ENCODE measurements at regions not wholly inside any gene's neighbourhood (a gene's known extent, or its start where the extent isn't known, plus 50 kb on each side); places are given as distances from the start of the nearest gene placed in this dataset.
A peak's percentile ranks its signal among the peaks of the same experiment; 100 is the strongest.

GRCh38 chr3:65096110-65096745, 408.4 kb upstream of the ADAMTS9 start:
- Histone ChIP-seq H3K4me3 (ENCODE audit: low read depth in 2 of 2, low read length in 1 of 2) (no peak overlapping the region), H3K27ac (ENCODE audit: low read depth in 2 of 2, low read length in 1 of 2) (no peak overlapping the region; a peak in 1 of 4 replicates), H3K9me2 (no peaks in the 10 kb centered on the region), H4K20me1 (ENCODE audit: insufficient read depth) (no peaks in the 10 kb centered on the region), H2AFZ (ENCODE audit: low read depth) (no peak overlapping the region), H3K79me2 (ENCODE audit: insufficient read depth) (no peaks in the 10 kb centered on the region), H3F3A (replicated peaks; ENCODE audit: insufficient read depth) (no peaks in the 10 kb centered on the region), H3K36me3 (replicated peaks in 1 of 2; ENCODE audit: control insufficient read depth in 1 of 2, insufficient read depth in 2 of 2, low read length in 1 of 2) (no peaks in the 10 kb centered on the region), H3K4me1 (ENCODE audit: control insufficient read depth in 1 of 2, insufficient read depth in 2 of 2, low read depth in 1 of 2, low read length in 1 of 2) (peaks cover 0 to 25% of the 10 kb centered on the region in 2 experiments; a peak in 2 of 4 replicates), H3K4me2 (no peak overlapping the region), H3K27me3 (ENCODE audit: insufficient read depth) (no peaks in the 10 kb centered on the region), H3K9ac (no peak overlapping the region), H3K9me3 (no peaks in the 10 kb centered on the region)
- CTCF ChIA-PET, result interaction anchor here (1.3 to 1.5 kb wide), 2 partner anchors 12 to 74 kb away, joined by 4 read pairs; no protein-coding TSS in a partner anchor
- POLR2A ChIA-PET, result no interaction called here
- 79% methylated on average over 4 of the region's 4 CpGs for WGBS (ENCODE audit: low lambda C conversion rate)
- TF ChIP-seq MXI1 (IDR thresholded peaks at IDR 0.05; ENCODE audit: low read depth, low read length) (no peak), SMC3 (IDR thresholded peaks at IDR 0.05; ENCODE audit: low read depth, low read length) (no peak), GABPA (IDR thresholded peaks at IDR 0.05; ENCODE audit: low read depth) (no peak), PBX3 (IDR thresholded peaks at IDR 0.05) (no peak), FOXM1 (IDR thresholded peaks at IDR 0.05; ENCODE audit: low read depth) (no peak), NFIC (IDR thresholded peaks at IDR 0.05; ENCODE audit: borderline replicate concordance) (no peak), TEAD4 (IDR thresholded peaks at IDR 0.05; ENCODE audit: borderline replicate concordance, insufficient read depth) (no peak), RFX5 (IDR thresholded peaks at IDR 0.05; ENCODE audit: low read length) (no peak), YY1 (IDR thresholded peaks at IDR 0.05; ENCODE audit: low read depth) (no peak), MAX (IDR thresholded peaks at IDR 0.05; ENCODE audit: low read depth) (no peak), JUND (IDR thresholded peaks at IDR 0.05) (no peak)
- no peak for DNase-seq

DNA sequence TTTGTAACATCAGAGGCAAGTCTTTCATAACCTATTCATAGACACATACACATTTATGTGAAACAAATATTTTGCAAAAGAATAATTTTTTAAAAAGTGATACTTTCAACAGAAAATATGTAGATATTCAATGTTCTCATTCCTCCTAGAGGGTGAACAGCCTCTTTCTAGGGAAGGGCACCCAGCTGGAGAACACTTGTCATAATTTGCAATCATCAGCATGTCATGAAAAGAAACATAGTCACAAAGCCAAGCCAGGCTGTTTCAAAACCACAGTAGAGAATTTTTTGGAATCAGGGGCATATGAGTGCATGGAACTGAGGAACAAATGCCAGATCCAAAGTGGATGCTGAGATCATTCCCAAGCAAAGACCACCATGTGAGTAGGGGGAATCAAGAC, 406.9 kb upstream of the ADAMTS9 start:
- no peak overlapping the region for H3K9ac ChIP-seq
- H3K27ac ChIP-seq (ENCODE audit: low read depth in 2 of 2, low read length in 1 of 2), result peak overlapping the region in 1 of 2 experiments; percentile 93; a peak in 2 of 4 replicates
- TF ChIP-seq TCF12 (IDR thresholded peaks at IDR 0.05), result peak; percentile 8; the same call in 1 of the 2 replicates
- TF ChIP-seq NRF1 (IDR thresholded peaks at IDR 0.05; ENCODE audit: low read depth, low read length), result no peak
- H3K4me1 ChIP-seq (ENCODE audit: control insufficient read depth in 1 of 2, insufficient read depth in 2 of 2, low read depth in 1 of 2, low read length in 1 of 2), result peaks cover 0 to 25% of the 10 kb centered on the region in 2 experiments; a peak in 2 of 4 replicates
- H4K20me1 ChIP-seq (ENCODE audit: insufficient read depth), result no peaks in the 10 kb centered on the region
- H3K9me2 ChIP-seq, result no peaks in the 10 kb centered on the region
- ChIA-PET POLR2A (no interaction called here), CTCF (no interaction called here)
- no peaks in the 10 kb centered on the region for H3K79me2 ChIP-seq (ENCODE audit: insufficient read depth)
- no peak overlapping the region for H2AFZ ChIP-seq (ENCODE audit: low read depth)
- no peaks in the 10 kb centered on the region for H3K27me3 ChIP-seq (ENCODE audit: insufficient read depth)
- DNase-seq, result no peak
- H3K9me3 ChIP-seq, result no peaks in the 10 kb centered on the region
- H3K4me3 ChIP-seq (ENCODE audit: low read depth in 2 of 2, low read length in 1 of 2), result no peak overlapping the region
- H3K4me2 ChIP-seq, result no peak overlapping the region
- H3F3A ChIP-seq (replicated peaks; ENCODE audit: insufficient read depth), result no peaks in the 10 kb centered on the region
- no peaks in the 10 kb centered on the region for H3K36me3 ChIP-seq (replicated peaks in 1 of 2; ENCODE audit: control insufficient read depth in 1 of 2, insufficient read depth in 2 of 2, low read length in 1 of 2)
